ENCODE measurements at regions not wholly inside any gene's neighbourhood (a gene's known extent, or its start where the extent isn't known, plus 50 kb on each side); places are given as distances from the start of the nearest gene placed in this dataset.

GRCh38 chr6:105879146-105879545 is 207.0 kb upstream of the PRDM1 start:
- TF ChIP-seq MAX (IDR thresholded peaks at IDR 0.05; ENCODE audit: low read depth, low read length) (no peak), CTCF (IDR thresholded peaks at IDR 0.05; ENCODE audit: low read depth, low read length) (no peak), MYC (IDR thresholded peaks at IDR 0.05; ENCODE audit: low read depth, low read length) (no peak), POLR2A (IDR thresholded peaks at IDR 0.05; ENCODE audit: extremely low read depth, insufficient read length) (no peak)
